ENCODE measurements at regions not wholly inside any gene's neighbourhood (a gene's known extent, or its start where the extent isn't known, plus 50 kb on each side); places are given as distances from the start of the nearest gene placed in this dataset.

DNA sequence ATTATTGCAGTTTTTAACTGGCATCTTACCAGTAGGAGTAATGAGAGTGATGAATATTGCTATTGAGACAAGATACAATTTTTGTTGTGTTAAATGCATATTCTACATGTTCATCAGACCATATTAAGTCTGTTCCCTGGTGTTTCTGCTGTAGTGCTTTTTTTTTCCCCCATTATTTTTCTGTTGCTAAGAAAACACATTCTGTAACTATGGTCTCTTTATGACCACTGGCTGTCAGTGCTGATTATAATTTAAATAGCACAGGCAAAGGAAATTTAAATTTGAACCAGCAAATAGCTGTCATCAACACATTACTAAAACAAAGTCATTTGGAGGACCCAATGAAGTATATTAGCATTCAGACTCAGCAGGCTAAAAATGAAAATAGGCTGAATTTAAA is 98.3 kb upstream of the ANKRD50 start:
- ATAC-seq: no peak
- no peaks in the 10 kb centered on the region for H3K27me3 Mint-ChIP-seq (ENCODE audit: low read depth)
- peaks cover 27% of the 10 kb centered on the region for H3K9me3 Mint-ChIP-seq
- no peaks in the 10 kb centered on the region for H3K36me3 Mint-ChIP-seq (ENCODE audit: insufficient read depth)
- no peak overlapping the region for H3K4me3 Mint-ChIP-seq
- no peaks in the 10 kb centered on the region for H3K4me1 Mint-ChIP-seq (ENCODE audit: low read depth)
- DNase-seq: no peak

- Mint-ChIP-seq H3K4me1 (ENCODE audit: low read depth) (no peaks in the 10 kb centered on the region), H3K36me3 (ENCODE audit: insufficient read depth) (no peaks in the 10 kb centered on the region), H3K9me3 (peaks cover 23% of the 10 kb centered on the region), H3K4me3 (no peak overlapping the region), H3K27me3 (ENCODE audit: low read depth) (no peaks in the 10 kb centered on the region)
- no peak for DNase-seq
- no peak for ATAC-seq
Observed at GRCh38 chr4:124807421-124807820, 94.9 kb upstream of the ANKRD50 start.

DNA sequence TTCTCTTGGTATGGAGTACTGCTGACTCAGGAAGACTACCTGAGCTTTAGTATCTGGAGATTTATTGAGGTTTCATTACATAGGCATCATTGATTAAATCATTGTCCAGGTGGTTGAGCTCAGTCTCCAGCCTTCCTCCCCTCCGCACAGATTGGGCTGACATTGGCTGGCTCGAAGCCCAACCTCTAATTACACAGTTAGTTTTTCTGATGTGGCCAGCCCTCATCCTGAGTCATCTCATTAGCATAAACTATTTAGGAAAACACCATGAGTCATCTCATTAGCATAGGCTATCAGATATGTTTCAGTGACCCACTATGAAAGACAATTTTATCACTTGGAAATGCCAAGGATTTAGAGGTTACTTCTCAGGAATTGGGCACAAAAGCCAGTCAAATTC is 93.9 kb upstream of the ANKRD50 start:
- Mint-ChIP-seq H3K9me3 (peaks cover 16% of the 10 kb centered on the region), H3K4me1 (ENCODE audit: low read depth) (no peaks in the 10 kb centered on the region), H3K4me3 (no peak overlapping the region), H3K36me3 (ENCODE audit: insufficient read depth) (no peaks in the 10 kb centered on the region), H3K27me3 (ENCODE audit: low read depth) (no peaks in the 10 kb centered on the region)
- ATAC-seq (no peak), DNase-seq (no peak)

GRCh38 chr4:124804584-124804983 is 92.1 kb upstream of the ANKRD50 start:
- Mint-ChIP-seq H3K27me3 (ENCODE audit: low read depth) (no peaks in the 10 kb centered on the region), H3K4me1 (ENCODE audit: low read depth) (no peaks in the 10 kb centered on the region), H3K4me3 (no peak overlapping the region), H3K36me3 (ENCODE audit: insufficient read depth) (no peaks in the 10 kb centered on the region), H3K9me3 (peaks cover 14% of the 10 kb centered on the region)
- ATAC-seq: peak in 1 of 2 donors; percentile 18
- no peak for DNase-seq

DNA sequence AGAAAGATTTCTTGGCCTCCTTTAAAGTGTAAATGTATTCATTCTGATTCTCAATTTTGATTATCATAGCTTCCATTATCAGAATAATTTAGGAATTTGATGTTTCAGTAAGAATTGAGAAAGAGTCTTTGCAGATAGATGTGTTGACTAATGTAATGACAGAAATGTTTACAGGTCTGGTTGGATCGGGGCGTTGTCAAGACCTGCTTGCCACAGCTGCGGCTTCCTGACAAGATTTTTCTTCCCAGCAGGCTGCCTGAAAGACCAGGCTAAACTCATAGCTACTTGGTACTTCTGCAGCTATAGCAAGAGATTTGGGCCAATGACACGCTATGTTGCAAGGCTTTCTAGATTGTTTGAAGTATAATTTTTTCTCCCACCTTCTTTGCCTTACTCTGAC is 91.5 kb upstream of the ANKRD50 start:
- Mint-ChIP-seq H3K9me3 (peaks cover 14% of the 10 kb centered on the region), H3K36me3 (ENCODE audit: insufficient read depth) (no peaks in the 10 kb centered on the region), H3K4me1 (ENCODE audit: low read depth) (no peaks in the 10 kb centered on the region), H3K27me3 (ENCODE audit: low read depth) (no peaks in the 10 kb centered on the region), H3K4me3 (no peak overlapping the region)
- ATAC-seq (no peak), DNase-seq (no peak)

DNA sequence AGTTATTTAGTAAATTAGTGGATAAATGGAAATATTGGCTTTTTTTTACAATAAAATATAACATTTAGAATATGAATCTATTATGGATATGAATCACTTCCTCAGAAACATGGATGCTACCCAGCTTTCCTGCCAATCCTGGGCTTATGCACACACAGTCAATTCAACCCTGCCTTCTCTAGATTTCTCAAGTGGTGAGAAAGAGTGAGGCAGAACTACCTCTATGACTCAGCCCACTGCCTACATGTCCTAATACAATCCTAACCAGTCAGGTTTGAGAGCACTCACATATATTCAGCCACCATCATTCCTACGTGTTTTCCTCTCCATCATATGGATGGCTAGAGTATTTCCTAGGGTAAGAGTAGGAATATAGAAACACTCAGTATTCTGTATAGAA is 91.1 kb upstream of the ANKRD50 start:
- no peaks in the 10 kb centered on the region for H3K4me1 Mint-ChIP-seq (ENCODE audit: low read depth)
- H3K27me3 Mint-ChIP-seq (ENCODE audit: low read depth): no peaks in the 10 kb centered on the region
- no peak overlapping the region for H3K4me3 Mint-ChIP-seq
- DNase-seq: no peak
- no peak for ATAC-seq
- H3K36me3 Mint-ChIP-seq (ENCODE audit: insufficient read depth): no peaks in the 10 kb centered on the region
- peaks cover 14% of the 10 kb centered on the region for H3K9me3 Mint-ChIP-seq

DNA sequence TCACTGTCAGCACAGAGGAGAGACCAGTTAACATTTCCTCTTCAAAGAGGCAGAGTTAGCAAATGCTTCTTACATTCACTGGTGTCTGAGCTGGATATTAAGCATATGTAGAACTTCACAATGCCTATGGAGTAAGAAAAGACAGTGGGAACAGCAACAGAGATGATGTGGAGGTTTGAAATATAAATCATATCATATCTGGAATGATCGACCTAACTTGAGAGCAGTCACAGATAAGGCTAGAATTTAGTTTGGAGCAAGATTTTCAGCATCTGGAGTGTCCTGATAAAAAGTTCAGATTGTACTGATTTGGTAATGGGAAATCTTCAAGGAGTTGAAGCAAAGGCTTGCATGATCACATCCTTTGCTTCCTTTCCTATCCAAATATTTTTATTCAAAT is 90.5 kb upstream of the ANKRD50 start:
- H3K4me3 Mint-ChIP-seq: no peak overlapping the region
- DNase-seq (no peak), ATAC-seq (no peak)
- H3K4me1 Mint-ChIP-seq (ENCODE audit: low read depth): no peaks in the 10 kb centered on the region
- H3K9me3 Mint-ChIP-seq: peaks cover 14% of the 10 kb centered on the region
- H3K36me3 Mint-ChIP-seq (ENCODE audit: insufficient read depth): no peaks in the 10 kb centered on the region
- H3K27me3 Mint-ChIP-seq (ENCODE audit: low read depth): no peaks in the 10 kb centered on the region

DNA sequence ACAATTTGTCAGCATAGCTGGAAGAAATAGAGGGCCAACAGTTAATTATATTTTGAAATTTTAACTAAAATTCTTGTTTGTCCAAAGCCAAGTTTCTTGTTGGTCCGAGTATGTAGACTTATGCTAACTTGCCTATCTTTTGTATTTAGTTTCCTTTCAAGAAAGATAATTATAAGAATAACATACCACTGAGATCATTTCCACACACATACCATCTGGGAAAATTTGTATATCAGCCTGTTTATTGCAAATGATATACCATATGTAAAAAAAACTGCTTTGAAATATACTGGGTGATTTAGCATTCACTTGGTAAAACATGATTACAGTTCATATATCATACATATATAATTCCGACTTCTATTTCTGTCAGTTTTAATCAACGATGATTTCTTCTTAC is 84.7 kb upstream of the ANKRD50 start:
- Mint-ChIP-seq H3K4me3 (no peak overlapping the region), H3K27me3 (ENCODE audit: low read depth) (no peaks in the 10 kb centered on the region), H3K4me1 (ENCODE audit: low read depth) (no peaks in the 10 kb centered on the region), H3K9me3 (no peaks in the 10 kb centered on the region), H3K36me3 (ENCODE audit: insufficient read depth) (no peaks in the 10 kb centered on the region)
- DNase-seq (no peak), ATAC-seq (no peak)

GRCh38 chr4:124790471-124790870 is 77.9 kb upstream of the ANKRD50 start:
- H3K4me3 Mint-ChIP-seq: no peak overlapping the region
- H3K36me3 Mint-ChIP-seq (ENCODE audit: insufficient read depth): no peaks in the 10 kb centered on the region
- DNase-seq (no peak), ATAC-seq (no peak)
- no peaks in the 10 kb centered on the region for H3K4me1 Mint-ChIP-seq (ENCODE audit: low read depth)
- H3K9me3 Mint-ChIP-seq: no peaks in the 10 kb centered on the region
- no peaks in the 10 kb centered on the region for H3K27me3 Mint-ChIP-seq (ENCODE audit: low read depth)

DNA sequence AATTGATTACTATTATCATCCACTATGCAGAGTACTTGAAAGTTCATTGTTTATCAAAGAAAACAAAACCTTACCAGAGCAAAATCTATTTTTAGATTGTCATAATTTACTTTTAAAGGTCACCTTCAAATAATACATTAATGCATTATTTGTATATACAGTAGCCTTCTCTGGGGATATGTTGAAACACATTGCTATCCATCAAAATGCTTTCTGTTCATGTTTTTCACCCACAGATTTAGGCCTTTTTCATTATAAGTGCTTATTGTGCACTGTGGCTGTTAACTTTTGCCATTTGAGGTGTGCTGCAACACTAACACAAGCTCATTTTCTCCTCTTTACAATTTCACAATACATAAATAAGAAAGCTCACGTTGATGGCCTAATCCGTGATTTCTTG is 74.1 kb upstream of the ANKRD50 start:
- DNase-seq: no peak
- no peak overlapping the region for H3K4me3 Mint-ChIP-seq
- H3K4me1 Mint-ChIP-seq (ENCODE audit: low read depth): no peaks in the 10 kb centered on the region
- H3K27me3 Mint-ChIP-seq (ENCODE audit: low read depth): no peaks in the 10 kb centered on the region
- no peaks in the 10 kb centered on the region for H3K9me3 Mint-ChIP-seq
- ATAC-seq: no peak
- H3K36me3 Mint-ChIP-seq (ENCODE audit: insufficient read depth): no peaks in the 10 kb centered on the region

DNA sequence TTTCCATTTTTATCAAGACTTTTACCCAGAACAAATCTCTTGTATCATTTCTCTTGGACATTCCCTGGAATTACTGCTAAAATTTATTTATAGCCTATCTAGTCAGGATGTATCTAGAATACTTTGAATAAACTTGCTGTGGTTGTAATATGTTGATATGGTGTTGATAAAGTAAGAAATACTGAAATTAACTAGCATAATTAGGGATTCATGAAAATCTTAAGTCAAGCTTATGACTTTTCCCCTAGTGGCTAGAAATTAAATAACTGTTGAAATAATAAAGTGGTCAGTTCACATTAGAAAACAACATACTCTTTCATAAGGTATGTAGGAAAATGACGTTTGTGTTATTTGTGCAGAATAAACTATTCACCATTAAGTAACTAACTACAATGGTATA is 73.1 kb upstream of the ANKRD50 start:
- DNase-seq (no peak), ATAC-seq (no peak)
- Mint-ChIP-seq H3K4me1 (ENCODE audit: low read depth) (no peaks in the 10 kb centered on the region), H3K4me3 (no peak overlapping the region), H3K27me3 (ENCODE audit: low read depth) (no peaks in the 10 kb centered on the region), H3K9me3 (no peaks in the 10 kb centered on the region), H3K36me3 (ENCODE audit: insufficient read depth) (no peaks in the 10 kb centered on the region)

GRCh38 chr4:124783847-124784246 is 71.3 kb upstream of the ANKRD50 start:
- H3K9me3 Mint-ChIP-seq: no peaks in the 10 kb centered on the region
- DNase-seq: no peak
- no peak overlapping the region for H3K4me3 Mint-ChIP-seq
- no peaks in the 10 kb centered on the region for H3K36me3 Mint-ChIP-seq (ENCODE audit: insufficient read depth)
- H3K27me3 Mint-ChIP-seq (ENCODE audit: low read depth): no peaks in the 10 kb centered on the region
- no peak for ATAC-seq
- H3K4me1 Mint-ChIP-seq (ENCODE audit: low read depth): no peaks in the 10 kb centered on the region

DNA sequence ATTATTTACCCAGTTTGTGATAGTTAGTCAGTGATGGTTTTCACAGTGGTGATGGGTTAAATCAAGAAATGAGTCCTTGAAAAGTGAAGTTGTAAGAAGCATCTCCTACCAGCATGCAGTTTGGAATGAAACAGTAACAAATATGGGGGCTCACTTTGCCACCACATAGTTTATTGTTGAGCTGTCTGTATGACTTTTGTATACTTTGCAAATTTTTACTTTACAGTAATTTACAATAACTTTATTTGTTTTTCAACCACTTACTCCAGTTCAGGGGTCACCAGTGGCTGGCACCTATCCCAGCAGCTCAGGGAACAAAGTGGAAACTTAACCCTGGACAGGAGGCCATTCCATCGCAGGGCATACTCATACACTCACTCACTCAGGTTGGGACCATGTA is 64.5 kb upstream of the ANKRD50 start:
- Mint-ChIP-seq H3K9me3 (no peaks in the 10 kb centered on the region), H3K4me3 (no peak overlapping the region), H3K27me3 (ENCODE audit: low read depth) (no peaks in the 10 kb centered on the region), H3K4me1 (ENCODE audit: low read depth) (no peaks in the 10 kb centered on the region), H3K36me3 (ENCODE audit: insufficient read depth) (no peaks in the 10 kb centered on the region)
- DNase-seq (no peak), ATAC-seq (no peak)

DNA sequence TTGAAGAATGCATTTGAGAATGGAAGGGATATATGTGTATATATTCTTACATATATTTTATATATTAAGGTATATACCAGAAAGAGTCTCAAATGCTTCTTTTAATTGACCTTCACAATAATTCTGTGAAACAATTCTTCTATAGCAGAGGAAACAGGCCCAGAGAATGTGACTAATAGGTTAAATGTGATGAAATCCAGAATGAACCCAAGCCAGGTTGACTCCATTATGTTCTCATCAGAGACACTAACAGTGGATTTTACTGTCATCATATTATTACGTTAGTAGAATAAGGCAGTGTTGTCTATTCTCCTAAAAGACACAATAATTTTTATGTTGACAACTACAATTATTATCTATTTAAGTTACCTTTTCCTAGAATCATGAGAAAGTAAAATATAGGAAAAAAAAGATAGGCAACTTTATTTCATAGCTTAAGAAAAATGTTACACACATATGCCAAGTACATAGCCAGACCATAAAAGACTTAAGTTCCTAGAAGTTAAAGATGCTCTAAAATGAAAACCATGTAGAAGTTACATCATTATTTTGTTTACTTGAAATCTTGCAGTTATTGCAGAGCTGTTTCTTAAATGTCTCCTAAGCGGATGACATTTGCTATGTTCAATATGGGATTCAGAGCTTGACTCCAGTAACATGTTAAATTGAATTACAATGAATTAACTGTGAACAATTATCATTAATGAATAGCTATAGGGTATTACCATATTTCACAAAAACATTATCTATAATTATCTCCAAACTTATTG is 56.2 kb upstream of the ANKRD50 start:
- ATAC-seq (no peak), DNase-seq (no peak)
- H3K9me3 Mint-ChIP-seq: peaks cover 4% of the 10 kb centered on the region
- no peaks in the 10 kb centered on the region for H3K27me3 Mint-ChIP-seq (ENCODE audit: low read depth)
- H3K36me3 Mint-ChIP-seq (ENCODE audit: insufficient read depth): no peaks in the 10 kb centered on the region
- no peak overlapping the region for H3K4me3 Mint-ChIP-seq
- H3K4me1 Mint-ChIP-seq (ENCODE audit: low read depth): no peaks in the 10 kb centered on the region

DNA sequence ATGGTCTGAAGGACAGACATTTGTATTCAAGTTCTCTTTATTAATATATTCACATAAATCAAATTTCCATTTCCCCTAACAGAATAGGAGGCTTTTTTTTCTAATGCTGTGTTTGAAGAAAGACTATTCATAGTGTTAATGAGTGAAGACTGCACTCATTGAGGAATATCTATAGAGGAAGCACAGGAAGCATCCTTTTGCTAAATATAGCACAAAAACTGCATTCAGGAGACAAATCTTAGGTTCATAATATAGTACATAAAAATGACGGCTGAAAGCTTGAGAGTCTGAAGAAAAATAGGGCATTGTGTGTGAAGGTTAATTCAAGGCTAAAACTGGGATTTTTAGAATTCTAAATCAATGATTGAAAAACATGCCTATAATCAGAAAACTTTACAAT is 50.4 kb upstream of the ANKRD50 start:
- no peaks in the 10 kb centered on the region for H3K36me3 Mint-ChIP-seq (ENCODE audit: insufficient read depth)
- H3K9me3 Mint-ChIP-seq: peaks cover 4% of the 10 kb centered on the region
- no peaks in the 10 kb centered on the region for H3K27me3 Mint-ChIP-seq (ENCODE audit: low read depth)
- ATAC-seq (no peak), DNase-seq (no peak)
- no peak overlapping the region for H3K4me3 Mint-ChIP-seq
- no peaks in the 10 kb centered on the region for H3K4me1 Mint-ChIP-seq (ENCODE audit: low read depth)
